GM23338 (cell line): ENCODE measurements at regions not wholly inside any gene's neighbourhood (a gene's known extent, or its start where the extent isn't known, plus 50 kb on each side); places are given as distances from the start of the nearest gene placed in this dataset.

Source experiments
- ATAC-seq: fragments of 200-7000 bp; cut with Tn5 transposase; 3 replicates; pipeline ENCODE4 v1.9.1; 2020
- DNase-seq: peaks from one replicate; pipeline ENCODE4 v3.0.0-alpha.2; 2015; ENCODE audit warnings: low spot score
- H2AFZ ChIP-seq: fragments of 200-600 bp; sonication (generic); 2 replicates; pipeline ENCODE4 v1.8.0; 2016; ENCODE audit warnings: antibody characterized with exemption, mild to moderate bottlenecking, moderate library complexity
- H3F3A ChIP-seq: fragments of 200-600 bp; sonication (generic); replicated peaks from 2 replicates; pipeline ENCODE4 v1.8.0; 2017; ENCODE audit warnings: antibody characterized with exemption, mixed run types, low read depth
- H3K27ac ChIP-seq: fragments of 200-600 bp; sonication (generic); 2 replicates; pipeline ENCODE4 v1.6.1; 2016; ENCODE audit warnings: low read depth
- H3K27me3 ChIP-seq: fragments of 200-600 bp; sonication (generic); 2 replicates; pipeline ENCODE4 v1.8.0; 2016; ENCODE audit warnings: mild to moderate bottlenecking, mixed run types, moderate library complexity; ENCODE audit not compliant: insufficient read depth
- H3K36me3 ChIP-seq: fragments of 200-600 bp; sonication (generic); 2 replicates; pipeline ENCODE4 v1.8.0; 2016; ENCODE audit warnings: mild to moderate bottlenecking; ENCODE audit not compliant: insufficient read depth
- H3K4me1 ChIP-seq: fragments of 200-600 bp; sonication (generic); 2 replicates; pipeline ENCODE4 v1.8.0; 2016; ENCODE audit warnings: mild to moderate bottlenecking, moderate library complexity; ENCODE audit not compliant: insufficient read depth
- H3K4me2 ChIP-seq: fragments of 200-600 bp; sonication (generic); 2 replicates; pipeline ENCODE4 v1.7.1; 2017; ENCODE audit warnings: mixed run types
- H3K4me3 ChIP-seq: fragments of 200-600 bp; sonication (generic); 2 replicates; pipeline ENCODE4 v1.6.1; 2016; ENCODE audit warnings: mixed run types
- H3K79me2 ChIP-seq: fragments of 200-600 bp; sonication (generic); replicated peaks from 2 replicates; pipeline ENCODE4 v1.8.0; 2017; ENCODE audit warnings: mild to moderate bottlenecking; ENCODE audit not compliant: insufficient read depth
- H3K9me2 ChIP-seq: fragments of 200-600 bp; sonication (generic); 2 replicates; pipeline ENCODE4 v1.8.0; 2017; ENCODE audit not compliant: insufficient read depth
- H4K20me1 ChIP-seq: fragments of 200-600 bp; sonication (generic); replicated peaks from 2 replicates; pipeline ENCODE4 v1.8.0; 2017; ENCODE audit warnings: mild to moderate bottlenecking; ENCODE audit not compliant: insufficient read depth
- H3K27ac Mint-ChIP-seq: 2 replicates; pipeline ENCODE4 v1.8.0; 2020; ENCODE audit warnings: inconsistent platforms, mild to moderate bottlenecking, moderate library complexity, mixed read lengths
- H3K27me3 Mint-ChIP-seq: 3 replicates; pipeline ENCODE4 v1.8.0; 2022; ENCODE audit warnings: low read depth, mild to moderate bottlenecking, moderate library complexity, mixed read lengths, inconsistent platforms; ENCODE audit not compliant: insufficient read depth, poor library complexity
- H3K36me3 Mint-ChIP-seq: 3 replicates; pipeline ENCODE4 v1.8.0; 2021; ENCODE audit warnings: low read depth, mild to moderate bottlenecking, inconsistent platforms, moderate library complexity, mixed read lengths
- H3K4me1 Mint-ChIP-seq: 3 replicates; pipeline ENCODE4 v1.8.0; 2020; ENCODE audit warnings: mild to moderate bottlenecking, inconsistent platforms, mixed read lengths
- H3K4me3 Mint-ChIP-seq: 3 replicates; pipeline ENCODE4 v1.8.0; 2021; ENCODE audit warnings: moderate library complexity, mild to moderate bottlenecking, inconsistent platforms, mixed read lengths
- H3K9me3 Mint-ChIP-seq: 3 replicates; pipeline ENCODE4 v1.8.0; 2020; ENCODE audit warnings: moderate library complexity, mild to moderate bottlenecking, inconsistent platforms, mixed read lengths
- CREB1 ChIP-seq: fragments of 250-450 bp; sonication (Bioruptor Pico); IDR thresholded peaks from 2 replicates; pipeline ENCODE4 v1.5.0; 2020; ENCODE audit warnings: low read depth, mild to moderate bottlenecking, moderate library complexity
- ETS1 ChIP-seq: IDR thresholded peaks from 2 replicates; pipeline ENCODE4 v1.6.1; 2016; ENCODE audit warnings: antibody characterized with exemption
- EZH2 ChIP-seq: fragments of 200-600 bp; sonication (generic); IDR thresholded peaks from one replicate; pipeline ENCODE4 v1.8.0; 2017; ENCODE audit warnings: antibody characterized with exemption, mild to moderate bottlenecking, low read depth; ENCODE audit not compliant: unreplicated experiment
- EZH2phosphoT487 ChIP-seq: fragments of 200-600 bp; sonication (generic); IDR thresholded peaks from one replicate; pipeline ENCODE4 v1.8.1; 2018; ENCODE audit warnings: antibody characterized with exemption; ENCODE audit not compliant: unreplicated experiment
- JUNB ChIP-seq: IDR thresholded peaks from one replicate; pipeline ENCODE4 v1.6.1; 2016; ENCODE audit warnings: antibody characterized with exemption; ENCODE audit not compliant: unreplicated experiment
- NANOG ChIP-seq: IDR thresholded peaks from 2 replicates; pipeline ENCODE4 v1.6.1; 2016; ENCODE audit warnings: antibody characterized with exemption, borderline replicate concordance
- POLR2AphosphoS5 ChIP-seq: IDR thresholded peaks from 2 replicates; pipeline ENCODE4 v1.6.1; 2016; ENCODE audit warnings: antibody characterized with exemption, low read depth
- REST ChIP-seq: IDR thresholded peaks from one replicate; pipeline ENCODE4 v1.6.1; 2018; ENCODE audit warnings: antibody characterized with exemption; ENCODE audit not compliant: unreplicated experiment
- STAT1 ChIP-seq: IDR thresholded peaks from one replicate; pipeline ENCODE4 v1.6.1; 2016; ENCODE audit warnings: antibody characterized with exemption; ENCODE audit not compliant: unreplicated experiment
- ZNF331 ChIP-seq: fragments of 250-450 bp; sonication (Bioruptor Pico); IDR thresholded peaks from 2 replicates; pipeline ENCODE4 v1.5.0; 2020; ENCODE audit warnings: low read depth, mild to moderate bottlenecking, moderate library complexity
- ZNF462 ChIP-seq: fragments of 250-450 bp; sonication (Bioruptor Pico); IDR thresholded peaks from 2 replicates; pipeline ENCODE4 v1.5.0; 2020; ENCODE audit warnings: mild to moderate bottlenecking, moderate library complexity

- H3K27ac ChIP-seq, result no peak overlapping the region
- Mint-ChIP-seq H3K4me3 (no peak overlapping the region), H3K4me1 (peaks cover 18% of the 10 kb centered on the region; the same call in 2 of the 3 replicates), H3K9me3 (no peaks in the 10 kb centered on the region), H3K36me3 (no peaks in the 10 kb centered on the region), H3K27ac (no peak overlapping the region), H3K27me3 (peaks cover 43% of the 10 kb centered on the region)
- H3F3A ChIP-seq, result no peaks in the 10 kb centered on the region
- ATAC-seq (no peak), DNase-seq (no peak)
- H3K4me2 ChIP-seq, result no peak overlapping the region
- H3K79me2 ChIP-seq, result no peaks in the 10 kb centered on the region
- 0 out of 2 replicates have a peak, but pooled peaks cover 2% of the 10 kb centered on the region for H3K9me2 ChIP-seq
- H4K20me1 ChIP-seq, result no peaks in the 10 kb centered on the region
- peaks cover 15% of the 10 kb centered on the region for H3K4me1 ChIP-seq
- no peak overlapping the region for H3K4me3 ChIP-seq
- H3K27me3 ChIP-seq, result peaks cover 33% of the 10 kb centered on the region
- no peak overlapping the region for H2AFZ ChIP-seq
- TF ChIP-seq NANOG, result no peak
- no peak for TF ChIP-seq EZH2
- TF ChIP-seq ZNF462 (CRISPR knock-in tag), result no peak
- no peak for TF ChIP-seq REST
- no peak for TF ChIP-seq ZNF331 (CRISPR knock-in tag)
- TF ChIP-seq POLR2AphosphoS5, result no peak
- TF ChIP-seq EZH2phosphoT487, result no peak
- TF ChIP-seq JUNB, result no peak
- TF ChIP-seq CREB1, result no peak
- TF ChIP-seq ETS1, result no peak
- TF ChIP-seq STAT1, result no peak
- no peaks in the 10 kb centered on the region for H3K36me3 ChIP-seq
Measured at GRCh38 chr14:58765418-58765831, 127.7 kb downstream of the DACT1 start.
